ENCODE measurements at regions not wholly inside any gene's neighbourhood (a gene's known extent, or its start where the extent isn't known, plus 50 kb on each side); places are given as distances from the start of the nearest gene placed in this dataset.

DNA sequence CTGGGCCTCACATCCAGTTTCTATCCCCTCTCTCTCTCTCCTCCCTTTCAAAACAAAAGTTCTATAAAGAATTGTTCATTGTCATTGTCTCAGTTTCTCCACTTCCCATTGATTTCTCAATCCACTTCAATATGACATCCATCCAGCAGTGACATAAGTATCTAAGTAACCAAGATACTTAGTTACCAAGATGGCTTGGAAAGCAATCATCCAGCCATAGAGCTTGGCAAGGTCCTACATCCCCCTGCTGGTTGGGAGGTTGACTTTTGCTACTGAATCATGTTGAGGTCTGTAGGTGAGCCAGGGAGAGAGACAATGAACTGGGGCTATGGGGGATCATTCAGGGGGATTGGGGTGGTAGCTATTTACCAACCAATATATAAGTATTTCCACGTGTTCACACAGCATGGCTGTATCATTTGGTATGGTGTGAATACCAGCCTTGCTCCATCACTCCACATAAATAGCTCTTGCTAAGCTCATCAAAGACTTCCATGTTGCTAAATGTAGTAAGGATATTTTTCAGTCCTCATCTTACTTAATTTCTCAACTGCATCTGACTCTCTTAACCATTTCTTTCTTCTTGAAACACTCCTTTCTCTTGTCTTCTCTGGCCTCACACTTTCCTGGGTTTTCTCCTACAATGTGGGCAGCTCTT lies 58.8 kb upstream of the NTRK3 start:
- TF ChIP-seq POLR2AphosphoS5 (IDR thresholded peaks at IDR 0.05): no peak
- TF ChIP-seq EP300 (conservative IDR thresholded peaks at IDR 0.05; ENCODE audit: poor library complexity, severe bottlenecking): no peak
